ENCODE measurements at regions not wholly inside any gene's neighbourhood (a gene's known extent, or its start where the extent isn't known, plus 50 kb on each side); places are given as distances from the start of the nearest gene placed in this dataset.

- Histone ChIP-seq H4K20me1 (replicated peaks; ENCODE audit: control insufficient read depth, extremely low read depth, insufficient read depth, low read length) (no peaks in the 10 kb centered on the region), H3K4me3 (replicated peaks in 1 of 3; ENCODE audit: insufficient read depth in 1 of 3, low read depth in 1 of 3, low read length in 3 of 3) (no peak overlapping the region), H3K4me2 (ENCODE audit: insufficient read depth, low read length) (no peak overlapping the region), H3K9ac (replicated peaks; ENCODE audit: extremely low read depth, insufficient read depth, low read length) (no peak overlapping the region), H2AFZ (ENCODE audit: low read depth, low read length) (no peak overlapping the region), H3K27ac (ENCODE audit: insufficient read depth, low read depth, low read length) (no peak overlapping the region), H3K36me3 (ENCODE audit: control insufficient read depth in 2 of 2, extremely low read depth in 1 of 2, insufficient read depth in 2 of 2, low read length in 2 of 2) (no peaks in the 10 kb centered on the region), H3K9me1 (replicated peaks; ENCODE audit: control insufficient read depth, extremely low read depth, insufficient read depth, low read length) (no peaks in the 10 kb centered on the region), H3K4me1 (ENCODE audit: control insufficient read depth, extremely low read depth, insufficient read depth, low read length) (no peaks in the 10 kb centered on the region), H3K79me2 (ENCODE audit: control insufficient read depth, insufficient read depth, low read length) (no peaks in the 10 kb centered on the region), H3K27me3 (ENCODE audit: control insufficient read depth in 2 of 2, insufficient read depth in 2 of 2, low read length in 2 of 2) (no peaks in the 10 kb centered on the region), H3K9me3 (replicated peaks; ENCODE audit: control insufficient read depth, insufficient read depth, low read length) (no peaks in the 10 kb centered on the region)
- dilution Hi-C loops (cut with MboI; ENCODE audit: extremely low pct_ligation_motif_present, low sequenced_read_pairs) (no loop called here), intact Hi-C loops (cut with micrococcal nuclease) (no loop called here)
- TF ChIP-seq, protein P1, sequence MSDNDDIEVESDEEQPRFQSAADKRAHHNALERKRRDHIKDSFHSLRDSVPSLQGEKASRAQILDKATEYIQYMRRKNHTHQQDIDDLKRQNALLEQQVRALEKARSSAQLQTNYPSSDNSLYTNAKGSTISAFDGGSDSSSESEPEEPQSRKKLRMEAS (IDR thresholded peaks at IDR 0.05; ENCODE audit: insufficient read depth, insufficient read length), result no peak
- TF ChIP-seq POLR2AphosphoS5 (IDR thresholded peaks at IDR 0.05; ENCODE audit: insufficient read depth, low read depth, low read length) (no peak), MYC (IDR thresholded peaks at IDR 0.05; ENCODE audit: low read depth, low read length) (no peak), EZH2 (IDR thresholded peaks at IDR 0.05; ENCODE audit: borderline replicate concordance, low read depth, low read length, severe bottlenecking) (no peak), POLR2A (IDR thresholded peaks at IDR 0.05; ENCODE audit: low read depth, low read length) (no peak), FOS (IDR thresholded peaks at IDR 0.05; ENCODE audit: borderline replicate concordance, insufficient read depth, low read length) (no peak)
- no peak for DNase-seq (ENCODE audit: low read depth, low spot score)
- CTCF ChIA-PET, result no interaction called here
- no TSS peak for BruUV-seq (replicated peaks)
- POLR2A ChIA-PET, result no interaction called here
- FAIRE-seq, result no peak
Measured at GRCh38 chr7:24024276-24025068, 259.5 kb upstream of the NPY start.

DNA sequence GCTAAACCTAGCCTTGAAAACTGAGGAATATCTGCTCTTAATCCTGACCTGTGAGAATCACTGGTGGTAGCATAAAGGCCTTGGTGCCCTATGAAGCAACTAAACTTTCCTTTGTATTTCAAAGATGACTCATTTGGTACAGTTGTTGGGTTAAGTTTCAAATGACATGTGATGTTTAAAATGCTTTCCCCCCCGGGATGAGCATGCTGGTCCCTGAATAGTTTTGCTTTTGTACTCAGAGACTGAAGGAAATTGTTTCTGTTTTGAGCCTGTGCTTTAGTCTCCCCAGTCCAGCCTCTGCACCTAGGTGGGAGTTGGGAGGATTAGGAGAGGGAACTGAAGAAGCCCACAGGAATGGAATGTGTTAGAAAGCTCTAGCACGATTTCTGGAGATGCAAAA is 258.9 kb upstream of the NPY start:
- intact Hi-C loops (cut with micrococcal nuclease) (no loop called here), dilution Hi-C loops (cut with MboI; ENCODE audit: extremely low pct_ligation_motif_present, low sequenced_read_pairs) (no loop called here)
- TF ChIP-seq GATA2 (IDR thresholded peaks at IDR 0.05; ENCODE audit: insufficient read depth, insufficient read length, low read depth, low read length) (no peak), MYC (IDR thresholded peaks at IDR 0.05; ENCODE audit: low read depth, low read length) (no peak), FOS (IDR thresholded peaks at IDR 0.05; ENCODE audit: borderline replicate concordance, insufficient read depth, low read length) (no peak), JUN (IDR thresholded peaks at IDR 0.05; ENCODE audit: borderline replicate concordance, insufficient read depth, insufficient read length, low read depth) (no peak), POLR2A (IDR thresholded peaks at IDR 0.05; ENCODE audit: low read depth, low read length) (no peak), POLR2AphosphoS5 (IDR thresholded peaks at IDR 0.05; ENCODE audit: insufficient read depth, low read depth, low read length) (no peak), EZH2 (IDR thresholded peaks at IDR 0.05; ENCODE audit: borderline replicate concordance, low read depth, low read length, severe bottlenecking) (no peak)
- TF ChIP-seq, protein P2, sequence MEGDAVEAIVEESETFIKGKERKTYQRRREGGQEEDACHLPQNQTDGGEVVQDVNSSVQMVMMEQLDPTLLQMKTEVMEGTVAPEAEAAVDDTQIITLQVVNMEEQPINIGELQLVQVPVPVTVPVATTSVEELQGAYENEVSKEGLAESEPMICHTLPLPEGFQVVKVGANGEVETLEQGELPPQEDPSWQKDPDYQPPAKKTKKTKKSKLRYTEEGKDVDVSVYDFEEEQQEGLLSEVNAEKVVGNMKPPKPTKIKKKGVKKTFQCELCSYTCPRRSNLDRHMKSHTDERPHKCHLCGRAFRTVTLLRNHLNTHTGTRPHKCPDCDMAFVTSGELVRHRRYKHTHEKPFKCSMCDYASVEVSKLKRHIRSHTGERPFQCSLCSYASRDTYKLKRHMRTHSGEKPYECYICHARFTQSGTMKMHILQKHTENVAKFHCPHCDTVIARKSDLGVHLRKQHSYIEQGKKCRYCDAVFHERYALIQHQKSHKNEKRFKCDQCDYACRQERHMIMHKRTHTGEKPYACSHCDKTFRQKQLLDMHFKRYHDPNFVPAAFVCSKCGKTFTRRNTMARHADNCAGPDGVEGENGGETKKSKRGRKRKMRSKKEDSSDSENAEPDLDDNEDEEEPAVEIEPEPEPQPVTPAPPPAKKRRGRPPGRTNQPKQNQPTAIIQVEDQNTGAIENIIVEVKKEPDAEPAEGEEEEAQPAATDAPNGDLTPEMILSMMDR (IDR thresholded peaks at IDR 0.05; ENCODE audit: extremely low read depth in 1 of 2, insufficient read depth in 1 of 2, low read depth in 1 of 2, low read length in 2 of 2), result no peak
- TF ChIP-seq, protein P1 (IDR thresholded peaks at IDR 0.05; ENCODE audit: insufficient read depth, insufficient read length), result no peak
- CTCF ChIA-PET, result no interaction called here
- Histone ChIP-seq H3K4me2 (ENCODE audit: insufficient read depth, low read length) (no peak overlapping the region), H3K27me3 (ENCODE audit: control insufficient read depth in 2 of 2, insufficient read depth in 2 of 2, low read length in 2 of 2) (no peaks in the 10 kb centered on the region), H3K79me2 (ENCODE audit: control insufficient read depth, insufficient read depth, low read length) (no peaks in the 10 kb centered on the region), H2AFZ (ENCODE audit: low read depth, low read length) (no peak overlapping the region), H3K9me3 (replicated peaks; ENCODE audit: control insufficient read depth, insufficient read depth, low read length) (no peaks in the 10 kb centered on the region), H3K36me3 (ENCODE audit: control insufficient read depth in 2 of 2, extremely low read depth in 1 of 2, insufficient read depth in 2 of 2, low read length in 2 of 2) (no peaks in the 10 kb centered on the region), H3K27ac (ENCODE audit: insufficient read depth, low read depth, low read length) (no peak overlapping the region), H3K4me1 (ENCODE audit: control insufficient read depth, extremely low read depth, insufficient read depth, low read length) (no peaks in the 10 kb centered on the region), H3K9me1 (replicated peaks; ENCODE audit: control insufficient read depth, extremely low read depth, insufficient read depth, low read length) (no peaks in the 10 kb centered on the region), H3K9ac (replicated peaks; ENCODE audit: extremely low read depth, insufficient read depth, low read length) (no peak overlapping the region), H3K4me3 (replicated peaks in 1 of 3; ENCODE audit: insufficient read depth in 1 of 3, low read depth in 1 of 3, low read length in 3 of 3) (no peak overlapping the region), H4K20me1 (replicated peaks; ENCODE audit: control insufficient read depth, extremely low read depth, insufficient read depth, low read length) (no peaks in the 10 kb centered on the region)
- no TSS peak for BruUV-seq (replicated peaks)
- POLR2A ChIA-PET, result no interaction called here
- no peak for DNase-seq (ENCODE audit: low read depth, low spot score)
- no peak for FAIRE-seq

Data from endothelial cell of umbilical vein (primary cell).